ENCODE measurements at regions not wholly inside any gene's neighbourhood (a gene's known extent, or its start where the extent isn't known, plus 50 kb on each side); places are given as distances from the start of the nearest gene placed in this dataset.

GRCh38 chr6:90859612-90860011 lies 272.7 kb upstream of the MAP3K7 start:
- CTCF ChIA-PET, result no interaction called here
- Mint-ChIP-seq H3K9me3 (ENCODE audit: low read depth) (no peaks in the 10 kb centered on the region), H3K4me1 (peaks cover 4% of the 10 kb centered on the region), H3K27ac (no peak overlapping the region), H3K27me3 (peaks cover 14% of the 10 kb centered on the region), H3K36me3 (no peaks in the 10 kb centered on the region), H3K4me3 (no peak overlapping the region)
- DNase-seq, result no peak
- ATAC-seq, result no peak

- H3K27me3 Mint-ChIP-seq, result peaks cover 18% of the 10 kb centered on the region
- H3K4me3 Mint-ChIP-seq, result no peak overlapping the region
- CTCF ChIA-PET, result no interaction called here
- ATAC-seq (no peak), DNase-seq (no peak)
- peaks cover 4% of the 10 kb centered on the region for H3K4me1 Mint-ChIP-seq
- no peak overlapping the region for H3K27ac Mint-ChIP-seq
- H3K9me3 Mint-ChIP-seq (ENCODE audit: low read depth), result no peaks in the 10 kb centered on the region
- H3K36me3 Mint-ChIP-seq, result no peaks in the 10 kb centered on the region
These were observed 272.2 kb upstream of the MAP3K7 start for GRCh38 chr6:90859056-90859455.

- CTCF ChIA-PET, result no interaction called here
- no peaks in the 10 kb centered on the region for H3K4me1 Mint-ChIP-seq
- H3K27ac Mint-ChIP-seq, result no peak overlapping the region
- peaks cover 24% of the 10 kb centered on the region for H3K27me3 Mint-ChIP-seq
- no peak for ATAC-seq
- H3K4me3 Mint-ChIP-seq, result no peak overlapping the region
- DNase-seq, result no peak
- H3K9me3 Mint-ChIP-seq (ENCODE audit: low read depth), result no peaks in the 10 kb centered on the region
- H3K36me3 Mint-ChIP-seq, result no peaks in the 10 kb centered on the region
These were observed 262.8 kb upstream of the MAP3K7 start for GRCh38 chr6:90849686-90850085.

- H3K27ac Mint-ChIP-seq, result no peak overlapping the region
- CTCF ChIA-PET, result no interaction called here
- no peaks in the 10 kb centered on the region for H3K36me3 Mint-ChIP-seq
- H3K27me3 Mint-ChIP-seq, result peaks cover 7% of the 10 kb centered on the region
- ATAC-seq (no peak), DNase-seq (no peak)
- H3K4me1 Mint-ChIP-seq, result no peaks in the 10 kb centered on the region
- no peaks in the 10 kb centered on the region for H3K9me3 Mint-ChIP-seq (ENCODE audit: low read depth)
- no peak overlapping the region for H3K4me3 Mint-ChIP-seq
These were observed 260.0 kb upstream of the MAP3K7 start for GRCh38 chr6:90846824-90847223.

- Mint-ChIP-seq H3K27ac (no peak overlapping the region), H3K9me3 (ENCODE audit: low read depth) (no peaks in the 10 kb centered on the region), H3K4me3 (no peak overlapping the region), H3K4me1 (no peaks in the 10 kb centered on the region), H3K27me3 (peaks cover 13% of the 10 kb centered on the region), H3K36me3 (no peaks in the 10 kb centered on the region)
- DNase-seq, result no peak
- CTCF ChIA-PET, result no interaction called here
- no peak for ATAC-seq
These were observed 248.8 kb upstream of the MAP3K7 start for GRCh38 chr6:90835596-90836212.

GRCh38 chr6:90829311-90829710 lies 242.4 kb upstream of the MAP3K7 start:
- H3K36me3 Mint-ChIP-seq, result no peaks in the 10 kb centered on the region
- CTCF ChIA-PET, result interaction anchor here (1.7 kb wide), 1 partner anchor 11 kb away, joined by 3 read pairs; no protein-coding TSS in a partner anchor
- no peak for ATAC-seq
- no peak overlapping the region for H3K4me3 Mint-ChIP-seq
- H3K4me1 Mint-ChIP-seq, result no peaks in the 10 kb centered on the region
- no peak for DNase-seq
- H3K27me3 Mint-ChIP-seq, result peaks cover 3% of the 10 kb centered on the region
- H3K9me3 Mint-ChIP-seq (ENCODE audit: low read depth), result no peaks in the 10 kb centered on the region
- no peak overlapping the region for H3K27ac Mint-ChIP-seq

GRCh38 chr6:90820436-90820835 lies 233.6 kb upstream of the MAP3K7 start:
- H3K4me1 Mint-ChIP-seq, result no peaks in the 10 kb centered on the region
- DNase-seq, result no peak
- CTCF ChIA-PET, result no interaction called here
- no peaks in the 10 kb centered on the region for H3K9me3 Mint-ChIP-seq (ENCODE audit: low read depth)
- H3K36me3 Mint-ChIP-seq, result no peaks in the 10 kb centered on the region
- H3K4me3 Mint-ChIP-seq, result no peak overlapping the region
- H3K27me3 Mint-ChIP-seq, result peaks cover 2% of the 10 kb centered on the region
- ATAC-seq, result no peak
- H3K27ac Mint-ChIP-seq, result no peak overlapping the region

- no peaks in the 10 kb centered on the region for H3K9me3 Mint-ChIP-seq (ENCODE audit: low read depth)
- no peaks in the 10 kb centered on the region for H3K36me3 Mint-ChIP-seq
- CTCF ChIA-PET, result no interaction called here
- H3K4me1 Mint-ChIP-seq, result no peaks in the 10 kb centered on the region
- no peak overlapping the region for H3K27ac Mint-ChIP-seq
- DNase-seq (no peak), ATAC-seq (no peak)
- no peak overlapping the region for H3K4me3 Mint-ChIP-seq
- peaks cover 2% of the 10 kb centered on the region for H3K27me3 Mint-ChIP-seq
These were observed 232.6 kb upstream of the MAP3K7 start for GRCh38 chr6:90819483-90819882.

GRCh38 chr6:90818163-90818562 lies 231.3 kb upstream of the MAP3K7 start:
- CTCF ChIA-PET, result no interaction called here
- no peaks in the 10 kb centered on the region for H3K36me3 Mint-ChIP-seq
- peaks cover 2% of the 10 kb centered on the region for H3K27me3 Mint-ChIP-seq
- no peak overlapping the region for H3K27ac Mint-ChIP-seq
- H3K9me3 Mint-ChIP-seq (ENCODE audit: low read depth), result no peaks in the 10 kb centered on the region
- H3K4me1 Mint-ChIP-seq, result no peaks in the 10 kb centered on the region
- H3K4me3 Mint-ChIP-seq, result no peak overlapping the region
- ATAC-seq (no peak), DNase-seq (no peak)

- no peaks in the 10 kb centered on the region for H3K9me3 Mint-ChIP-seq (ENCODE audit: low read depth)
- no peaks in the 10 kb centered on the region for H3K4me1 Mint-ChIP-seq
- ATAC-seq, result no peak
- CTCF ChIA-PET, result no interaction called here
- DNase-seq, result no peak
- peaks cover 2% of the 10 kb centered on the region for H3K27me3 Mint-ChIP-seq
- H3K27ac Mint-ChIP-seq, result no peak overlapping the region
- H3K36me3 Mint-ChIP-seq, result no peaks in the 10 kb centered on the region
- no peak overlapping the region for H3K4me3 Mint-ChIP-seq
These were observed 229.9 kb upstream of the MAP3K7 start for GRCh38 chr6:90816764-90817163.

GRCh38 chr6:90811596-90812226 lies 224.8 kb upstream of the MAP3K7 start:
- Mint-ChIP-seq H3K36me3 (no peaks in the 10 kb centered on the region), H3K4me3 (no peak overlapping the region), H3K27me3 (no peaks in the 10 kb centered on the region), H3K4me1 (no peaks in the 10 kb centered on the region), H3K27ac (no peak overlapping the region), H3K9me3 (ENCODE audit: low read depth) (no peaks in the 10 kb centered on the region)
- DNase-seq (no peak), ATAC-seq (no peak)
- CTCF ChIA-PET, result no interaction called here

GRCh38 chr6:90809035-90809434 lies 222.2 kb upstream of the MAP3K7 start:
- H3K27me3 Mint-ChIP-seq, result no peaks in the 10 kb centered on the region
- H3K4me1 Mint-ChIP-seq, result no peaks in the 10 kb centered on the region
- no peaks in the 10 kb centered on the region for H3K36me3 Mint-ChIP-seq
- H3K9me3 Mint-ChIP-seq (ENCODE audit: low read depth), result no peaks in the 10 kb centered on the region
- DNase-seq (no peak), ATAC-seq (no peak)
- CTCF ChIA-PET, result no interaction called here
- no peak overlapping the region for H3K4me3 Mint-ChIP-seq
- H3K27ac Mint-ChIP-seq, result no peak overlapping the region

- H3K4me3 Mint-ChIP-seq, result no peak overlapping the region
- H3K9me3 Mint-ChIP-seq (ENCODE audit: low read depth), result no peaks in the 10 kb centered on the region
- no peak for ATAC-seq
- H3K36me3 Mint-ChIP-seq, result no peaks in the 10 kb centered on the region
- H3K4me1 Mint-ChIP-seq, result no peaks in the 10 kb centered on the region
- no peak for DNase-seq
- no peak overlapping the region for H3K27ac Mint-ChIP-seq
- H3K27me3 Mint-ChIP-seq, result no peaks in the 10 kb centered on the region
- CTCF ChIA-PET, result no interaction called here
These were observed 221.2 kb upstream of the MAP3K7 start for GRCh38 chr6:90807791-90808701.

GRCh38 chr6:90805619-90806155 lies 218.8 kb upstream of the MAP3K7 start:
- CTCF ChIA-PET, result no interaction called here
- Mint-ChIP-seq H3K36me3 (no peaks in the 10 kb centered on the region), H3K9me3 (ENCODE audit: low read depth) (no peaks in the 10 kb centered on the region), H3K27ac (no peak overlapping the region), H3K27me3 (no peaks in the 10 kb centered on the region), H3K4me3 (no peak overlapping the region), H3K4me1 (no peaks in the 10 kb centered on the region)
- DNase-seq (no peak), ATAC-seq (no peak)
